ENCODE measurements at regions not wholly inside any gene's neighbourhood (a gene's known extent, or its start where the extent isn't known, plus 50 kb on each side); places are given as distances from the start of the nearest gene placed in this dataset.

DNA sequence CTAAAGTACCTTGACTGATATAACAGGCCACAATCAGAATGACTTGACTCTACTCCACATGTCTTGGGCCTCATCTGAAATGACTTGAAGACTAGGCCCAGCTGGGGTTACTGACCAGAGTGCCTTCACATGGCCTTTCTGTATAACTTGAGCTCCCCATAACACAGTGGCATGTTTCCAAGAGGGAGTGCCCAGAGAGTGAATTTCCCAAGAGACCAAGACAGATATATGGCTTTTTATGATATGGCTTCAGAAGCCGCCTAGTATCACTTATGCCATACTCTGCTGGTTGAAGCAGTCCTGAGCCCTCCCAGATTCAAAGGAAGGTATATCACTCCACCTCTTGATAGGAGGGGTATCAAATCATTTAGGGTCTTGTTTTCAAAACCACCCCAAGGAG, 357.5 kb upstream of the EEF2KMT start:
- no peak for TF ChIP-seq CTCF (IDR thresholded peaks at IDR 0.05)
- TF ChIP-seq POLR2A (IDR thresholded peaks at IDR 0.05): no peak
